ENCODE measurements at regions not wholly inside any gene's neighbourhood (a gene's known extent, or its start where the extent isn't known, plus 50 kb on each side); places are given as distances from the start of the nearest gene placed in this dataset.

DNA sequence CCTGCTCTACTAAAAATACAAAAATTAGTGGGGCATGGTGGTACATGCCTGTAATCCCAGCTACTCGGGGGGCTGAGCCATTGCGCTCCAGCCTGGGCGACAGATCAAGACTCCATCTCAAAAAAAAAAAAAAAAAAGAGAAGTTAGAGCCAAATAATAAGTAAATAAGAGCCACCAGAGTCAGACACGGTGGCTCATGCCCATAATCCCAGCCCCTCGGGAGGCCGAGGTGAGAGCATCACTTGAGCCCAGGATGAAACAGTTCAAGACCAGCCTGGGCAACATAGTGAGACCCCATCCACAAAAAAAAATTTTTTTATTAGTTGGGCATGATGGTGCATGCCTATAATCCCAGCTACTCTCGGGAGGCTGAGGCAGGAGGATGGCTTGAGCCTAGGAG, 85.8 kb upstream of the LARP1 start:
- no peak overlapping the region for H2AFZ ChIP-seq (ENCODE audit: low read depth, low read length)
- Mint-ChIP-seq H3K4me1 (ENCODE audit: low read depth, unreplicated experiment) (no peaks in the 10 kb centered on the region), H3K4me3 (ENCODE audit: unreplicated experiment) (no peak overlapping the region), H3K27ac (ENCODE audit: unreplicated experiment) (no peak overlapping the region), H3K9me3 (ENCODE audit: unreplicated experiment) (peaks cover 24% of the 10 kb centered on the region), H3K27me3 (ENCODE audit: low read depth, unreplicated experiment) (peaks cover 1% of the 10 kb centered on the region), H3K36me3 (ENCODE audit: low read depth, unreplicated experiment) (peaks cover 2% of the 10 kb centered on the region)
- H3K79me2 ChIP-seq (ENCODE audit: insufficient read depth, low read length) = no peaks in the 10 kb centered on the region
- no peaks in the 10 kb centered on the region for H4K20me1 ChIP-seq (ENCODE audit: insufficient read depth, low read length)
- H3K27me3 ChIP-seq (ENCODE audit: insufficient read depth, low read length) = no peaks in the 10 kb centered on the region
- H3K9me3 ChIP-seq (ENCODE audit: insufficient read depth, low read depth, low read length) = peaks cover 4% of the 10 kb centered on the region
- DNase-seq (ENCODE audit: low read depth) (no peak), FAIRE-seq (no peak)
- H3K4me3 ChIP-seq (ENCODE audit: insufficient read depth, low read depth, low read length) = no peak overlapping the region
- no peak overlapping the region for H3K9ac ChIP-seq (ENCODE audit: low read length)
- no peaks in the 10 kb centered on the region for H3K36me3 ChIP-seq (ENCODE audit: insufficient read depth, low read length)
- H3K4me1 ChIP-seq (ENCODE audit: insufficient read depth, low read length) = no peaks in the 10 kb centered on the region
- no peak overlapping the region for H3K4me2 ChIP-seq (ENCODE audit: low read length)
- H3K27ac ChIP-seq (ENCODE audit: low read depth, low read length) = no peak overlapping the region
- TF ChIP-seq, protein P1, sequence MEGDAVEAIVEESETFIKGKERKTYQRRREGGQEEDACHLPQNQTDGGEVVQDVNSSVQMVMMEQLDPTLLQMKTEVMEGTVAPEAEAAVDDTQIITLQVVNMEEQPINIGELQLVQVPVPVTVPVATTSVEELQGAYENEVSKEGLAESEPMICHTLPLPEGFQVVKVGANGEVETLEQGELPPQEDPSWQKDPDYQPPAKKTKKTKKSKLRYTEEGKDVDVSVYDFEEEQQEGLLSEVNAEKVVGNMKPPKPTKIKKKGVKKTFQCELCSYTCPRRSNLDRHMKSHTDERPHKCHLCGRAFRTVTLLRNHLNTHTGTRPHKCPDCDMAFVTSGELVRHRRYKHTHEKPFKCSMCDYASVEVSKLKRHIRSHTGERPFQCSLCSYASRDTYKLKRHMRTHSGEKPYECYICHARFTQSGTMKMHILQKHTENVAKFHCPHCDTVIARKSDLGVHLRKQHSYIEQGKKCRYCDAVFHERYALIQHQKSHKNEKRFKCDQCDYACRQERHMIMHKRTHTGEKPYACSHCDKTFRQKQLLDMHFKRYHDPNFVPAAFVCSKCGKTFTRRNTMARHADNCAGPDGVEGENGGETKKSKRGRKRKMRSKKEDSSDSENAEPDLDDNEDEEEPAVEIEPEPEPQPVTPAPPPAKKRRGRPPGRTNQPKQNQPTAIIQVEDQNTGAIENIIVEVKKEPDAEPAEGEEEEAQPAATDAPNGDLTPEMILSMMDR (IDR thresholded peaks at IDR 0.05; ENCODE audit: insufficient read depth, low read depth, low read length) = no peak

DNA sequence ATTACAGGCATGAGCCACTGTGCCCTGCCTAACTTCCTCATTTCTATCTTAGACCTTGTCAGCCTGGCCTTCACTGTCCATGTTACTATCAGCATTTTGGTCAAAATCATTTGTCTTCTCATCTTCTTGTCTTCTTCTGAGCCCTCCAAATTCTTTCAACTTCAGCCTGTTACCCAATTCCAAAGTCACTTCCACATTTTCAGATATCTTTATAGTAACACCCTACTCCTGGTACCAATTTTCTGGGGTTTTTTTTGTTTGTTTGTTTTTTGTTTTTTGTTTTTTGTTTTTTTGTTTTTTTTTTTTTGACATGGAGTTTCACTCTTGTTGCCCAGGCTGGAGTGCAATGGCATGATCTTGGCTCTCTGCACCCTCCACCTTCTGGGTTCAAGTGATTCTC, 90.3 kb upstream of the LARP1 start:
- H3K36me3 ChIP-seq (ENCODE audit: insufficient read depth, low read length) = no peaks in the 10 kb centered on the region
- H3K4me1 Mint-ChIP-seq (ENCODE audit: low read depth, unreplicated experiment) = no peaks in the 10 kb centered on the region
- H3K4me2 ChIP-seq (ENCODE audit: low read length) = no peak overlapping the region
- no peak overlapping the region for H2AFZ ChIP-seq (ENCODE audit: low read depth, low read length)
- H3K27ac Mint-ChIP-seq (ENCODE audit: unreplicated experiment) = no peak overlapping the region
- H3K27me3 Mint-ChIP-seq (ENCODE audit: low read depth, unreplicated experiment) = no peaks in the 10 kb centered on the region
- no peak overlapping the region for H3K9ac ChIP-seq (ENCODE audit: low read length)
- H3K4me1 ChIP-seq (ENCODE audit: insufficient read depth, low read length) = no peaks in the 10 kb centered on the region
- H3K27me3 ChIP-seq (ENCODE audit: insufficient read depth, low read length) = no peaks in the 10 kb centered on the region
- no peak overlapping the region for H3K4me3 ChIP-seq (ENCODE audit: insufficient read depth, low read depth, low read length)
- no peak overlapping the region for H3K27ac ChIP-seq (ENCODE audit: low read depth, low read length)
- peaks cover 4% of the 10 kb centered on the region for H3K36me3 Mint-ChIP-seq (ENCODE audit: low read depth, unreplicated experiment)
- H3K9me3 ChIP-seq (ENCODE audit: insufficient read depth, low read depth, low read length) = peaks cover 4% of the 10 kb centered on the region
- H4K20me1 ChIP-seq (ENCODE audit: insufficient read depth, low read length) = no peaks in the 10 kb centered on the region
- H3K79me2 ChIP-seq (ENCODE audit: insufficient read depth, low read length) = no peaks in the 10 kb centered on the region
- DNase-seq (ENCODE audit: low read depth) (no peak), FAIRE-seq (no peak)
- H3K4me3 Mint-ChIP-seq (ENCODE audit: unreplicated experiment) = no peak overlapping the region
- H3K9me3 Mint-ChIP-seq (ENCODE audit: unreplicated experiment) = peaks cover 29% of the 10 kb centered on the region
- TF ChIP-seq EZH2 (IDR thresholded peaks at IDR 0.05; ENCODE audit: insufficient read depth, low read length) = no peak
- TF ChIP-seq, protein P1 (IDR thresholded peaks at IDR 0.05; ENCODE audit: insufficient read depth, low read depth, low read length) = no peak

DNA sequence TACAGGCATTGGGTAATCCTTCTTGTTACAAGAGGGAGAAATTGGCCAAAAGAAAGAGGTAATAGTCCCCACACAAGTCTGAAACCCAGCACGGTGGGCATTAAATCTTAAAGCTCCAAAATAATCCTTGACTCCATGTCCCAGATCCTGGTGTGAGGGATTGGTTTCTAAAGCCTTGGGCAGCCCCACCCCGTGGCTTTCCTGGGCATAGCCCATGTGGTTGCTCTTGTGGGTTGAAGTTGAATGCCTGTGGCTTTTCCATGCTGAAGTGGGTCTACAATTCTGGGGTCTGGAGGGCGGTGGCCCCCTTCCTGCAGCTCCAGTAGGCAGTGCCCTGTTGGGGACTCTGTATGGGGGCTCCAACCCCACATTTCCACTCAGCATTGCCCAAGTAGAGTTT, 91.8 kb upstream of the LARP1 start:
- H3K27me3 Mint-ChIP-seq (ENCODE audit: low read depth, unreplicated experiment) = peaks cover 2% of the 10 kb centered on the region
- no peak overlapping the region for H3K27ac Mint-ChIP-seq (ENCODE audit: unreplicated experiment)
- no peaks in the 10 kb centered on the region for H3K4me1 ChIP-seq (ENCODE audit: insufficient read depth, low read length)
- no peaks in the 10 kb centered on the region for H4K20me1 ChIP-seq (ENCODE audit: insufficient read depth, low read length)
- H3K9me3 ChIP-seq (ENCODE audit: insufficient read depth, low read depth, low read length) = peaks cover under 1% of the 10 kb centered on the region
- H3K79me2 ChIP-seq (ENCODE audit: insufficient read depth, low read length) = no peaks in the 10 kb centered on the region
- no peaks in the 10 kb centered on the region for H3K36me3 ChIP-seq (ENCODE audit: insufficient read depth, low read length)
- no peak overlapping the region for H2AFZ ChIP-seq (ENCODE audit: low read depth, low read length)
- peaks cover 24% of the 10 kb centered on the region for H3K9me3 Mint-ChIP-seq (ENCODE audit: unreplicated experiment)
- no peaks in the 10 kb centered on the region for H3K4me1 Mint-ChIP-seq (ENCODE audit: low read depth, unreplicated experiment)
- FAIRE-seq (no peak), DNase-seq (ENCODE audit: low read depth) (no peak)
- no peak for TF ChIP-seq EZH2 (IDR thresholded peaks at IDR 0.05; ENCODE audit: insufficient read depth, low read length)
- TF ChIP-seq, protein P1 (IDR thresholded peaks at IDR 0.05; ENCODE audit: insufficient read depth, low read depth, low read length) = no peak
- no peak overlapping the region for H3K4me3 Mint-ChIP-seq (ENCODE audit: unreplicated experiment)
- no peak overlapping the region for H3K4me2 ChIP-seq (ENCODE audit: low read length)
- H3K36me3 Mint-ChIP-seq (ENCODE audit: low read depth, unreplicated experiment) = peaks cover 4% of the 10 kb centered on the region
- no peak overlapping the region for H3K27ac ChIP-seq (ENCODE audit: low read depth, low read length)
- H3K27me3 ChIP-seq (ENCODE audit: insufficient read depth, low read length) = no peaks in the 10 kb centered on the region
- no peak overlapping the region for H3K4me3 ChIP-seq (ENCODE audit: insufficient read depth, low read depth, low read length)
- no peak overlapping the region for H3K9ac ChIP-seq (ENCODE audit: low read length)
